ENCODE measurements at regions not wholly inside any gene's neighbourhood (a gene's known extent, or its start where the extent isn't known, plus 50 kb on each side); places are given as distances from the start of the nearest gene placed in this dataset.

DNA sequence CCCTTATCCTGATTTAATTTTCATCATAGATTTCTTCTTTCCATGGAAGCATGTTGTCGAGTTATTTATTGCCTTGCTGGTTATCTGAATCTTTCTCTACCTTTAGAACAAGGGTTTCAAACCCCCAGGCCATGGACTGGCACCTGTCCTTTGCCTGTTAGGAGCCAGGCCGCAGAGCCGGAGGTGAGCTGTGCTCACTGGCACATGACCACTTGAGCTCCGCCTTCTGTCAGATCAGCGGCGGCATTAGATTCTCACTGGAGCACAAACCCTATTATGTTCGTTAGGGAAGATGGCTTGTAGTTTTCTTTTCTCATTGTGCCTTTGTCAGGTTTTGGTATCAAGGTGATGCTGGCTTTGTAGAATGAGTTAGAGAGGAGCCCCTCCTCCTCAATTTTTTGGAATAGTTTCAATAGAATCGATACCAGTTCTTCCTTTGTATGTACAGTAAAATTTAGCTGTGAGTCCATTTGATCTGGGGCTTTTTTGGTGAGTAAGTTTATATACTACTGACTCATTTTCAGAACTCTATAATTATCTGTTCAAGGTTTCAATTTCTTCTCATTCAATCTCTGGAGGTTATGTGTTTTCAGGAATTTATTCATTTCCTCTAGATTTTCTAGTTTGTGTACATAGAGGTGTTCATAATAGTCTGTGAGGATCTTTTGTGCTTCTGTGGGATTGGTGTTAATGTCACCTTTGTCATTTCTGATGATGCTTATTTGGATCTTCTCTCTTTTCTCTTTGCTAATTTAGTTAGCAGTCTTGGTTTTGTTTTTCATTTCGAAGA is 668.0 kb upstream of the FAM98A start (continued):
- TF ChIP-seq JUND (IDR thresholded peaks at IDR 0.05; ENCODE audit: low read depth, low read length) (peak; percentile 76), MEF2B (IDR thresholded peaks at IDR 0.05; ENCODE audit: partially characterized antibody, poor library complexity, severe bottlenecking) (peak; percentile 74), NR2F1 (conservative IDR thresholded peaks at IDR 0.05) (0 out of 2 replicates have a peak, but pooled peaks have one; percentile 17), BHLHE40 (IDR thresholded peaks at IDR 0.05; ENCODE audit: borderline replicate concordance in 1 of 2, low read depth in 2 of 2, low read length in 1 of 2) (0 out of 4 replicates have a peak, but pooled peaks have one; percentile 32), IRF4 (IDR thresholded peaks at IDR 0.05; ENCODE audit: low read depth, low read length) (0 out of 2 replicates have a peak, but pooled peaks have one; percentile 23), RAD51 (IDR thresholded peaks at IDR 0.05) (no peak), IKZF1 (conservative IDR thresholded peaks at IDR 0.05) (peak; percentile 72), ETV6 (conservative IDR thresholded peaks at IDR 0.05 in 1 of 2, IDR thresholded peaks at IDR 0.05 in 1 of 2; ENCODE audit: borderline replicate concordance in 1 of 2, low read depth in 1 of 2) (no peak), NFYB (IDR thresholded peaks at IDR 0.05; ENCODE audit: insufficient read depth, low read depth, low read length) (no peak), ZNF217 (IDR thresholded peaks at IDR 0.05) (peak; percentile 93)

DNA sequence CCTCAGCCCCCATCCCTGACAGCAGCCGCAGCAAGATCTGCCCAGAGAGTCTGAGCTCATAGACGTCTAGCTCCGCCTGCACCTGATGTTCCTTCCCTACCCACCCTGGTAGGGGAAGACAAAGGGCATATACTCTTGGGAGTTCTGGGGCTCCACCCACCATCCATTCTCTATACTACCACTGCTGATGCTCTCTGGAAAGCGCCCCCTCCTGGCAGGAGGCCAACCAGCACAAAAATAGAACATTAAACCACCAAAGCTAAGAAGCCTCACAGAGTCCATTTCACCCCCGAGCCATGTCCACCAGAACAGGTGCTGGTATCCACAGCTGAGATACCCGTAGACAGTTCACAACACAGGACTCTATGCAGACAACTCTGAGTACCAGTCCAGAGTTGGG is 662.6 kb upstream of the FAM98A start:
- intact Hi-C loops (cut with micrococcal nuclease; ENCODE audit: unreplicated experiment) (loop anchor here (10.0 kb wide), 1 partner anchor 473 kb away; no protein-coding TSS in a partner anchor), in situ Hi-C loops (cut with MboI) (no loop called here)
- WGBS (ENCODE audit: insufficient coverage, insufficient replicate concordance, low lambda C conversion rate, missing lambda C conversion rate): 56% methylated on average over 6 of the region's 6 CpGs
- no peak overlapping the region for H3K4me3 ChIP-seq
- no peaks in the 10 kb centered on the region; the same call in 1 of the 2 replicates for H3K4me1 ChIP-seq (ENCODE audit: control insufficient read depth, insufficient read depth, low read length)
- DNase-seq (ENCODE audit: low read depth, low spot score) (no peak), FAIRE-seq (no peak), ATAC-seq (no peak)
- no peaks in the 10 kb centered on the region; the same call in 2 of the 3 replicates for H3K9me3 ChIP-seq (replicated peaks; ENCODE audit: control insufficient read depth, insufficient read depth, low read length)
- no peak overlapping the region for H3K4me2 ChIP-seq (ENCODE audit: control insufficient read depth, insufficient read depth)
- H3K27me3 ChIP-seq (replicated peaks in 1 of 2; ENCODE audit: control insufficient read depth in 2 of 2, insufficient read depth in 2 of 2, low read length in 1 of 2): no peaks in the 10 kb centered on the region
- H3K9ac ChIP-seq (ENCODE audit: control insufficient read depth, insufficient read depth, low read length): no peak overlapping the region
- no TSS peak for BruUV-seq (replicated peaks)
- no peaks in the 10 kb centered on the region for H3K36me3 ChIP-seq (ENCODE audit: control insufficient read depth in 2 of 2, insufficient read depth in 2 of 2, low read length in 1 of 2)
- SMC1A ChIA-PET (ENCODE audit: uncharacterized antibody, unreplicated experiment): no interaction called here
- CTCF ChIA-PET: no interaction called here
- no peak overlapping the region for H2AFZ ChIP-seq (ENCODE audit: control insufficient read depth, low read depth, low read length)
- POLR2A ChIA-PET: no interaction called here
- no peaks in the 10 kb centered on the region for H3K79me2 ChIP-seq (ENCODE audit: control insufficient read depth, insufficient read depth, low read length)
- RAD21 ChIA-PET (ENCODE audit: unreplicated experiment): no interaction called here
- H4K20me1 ChIP-seq (ENCODE audit: control insufficient read depth, insufficient read depth): no peaks in the 10 kb centered on the region
- no peak overlapping the region for H3K27ac ChIP-seq (ENCODE audit: control insufficient read depth, insufficient read depth)
- TF ChIP-seq, protein P1, sequence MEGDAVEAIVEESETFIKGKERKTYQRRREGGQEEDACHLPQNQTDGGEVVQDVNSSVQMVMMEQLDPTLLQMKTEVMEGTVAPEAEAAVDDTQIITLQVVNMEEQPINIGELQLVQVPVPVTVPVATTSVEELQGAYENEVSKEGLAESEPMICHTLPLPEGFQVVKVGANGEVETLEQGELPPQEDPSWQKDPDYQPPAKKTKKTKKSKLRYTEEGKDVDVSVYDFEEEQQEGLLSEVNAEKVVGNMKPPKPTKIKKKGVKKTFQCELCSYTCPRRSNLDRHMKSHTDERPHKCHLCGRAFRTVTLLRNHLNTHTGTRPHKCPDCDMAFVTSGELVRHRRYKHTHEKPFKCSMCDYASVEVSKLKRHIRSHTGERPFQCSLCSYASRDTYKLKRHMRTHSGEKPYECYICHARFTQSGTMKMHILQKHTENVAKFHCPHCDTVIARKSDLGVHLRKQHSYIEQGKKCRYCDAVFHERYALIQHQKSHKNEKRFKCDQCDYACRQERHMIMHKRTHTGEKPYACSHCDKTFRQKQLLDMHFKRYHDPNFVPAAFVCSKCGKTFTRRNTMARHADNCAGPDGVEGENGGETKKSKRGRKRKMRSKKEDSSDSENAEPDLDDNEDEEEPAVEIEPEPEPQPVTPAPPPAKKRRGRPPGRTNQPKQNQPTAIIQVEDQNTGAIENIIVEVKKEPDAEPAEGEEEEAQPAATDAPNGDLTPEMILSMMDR (IDR thresholded peaks at IDR 0.05 in 2 of 3, conservative IDR thresholded peaks at IDR 0.05 in 1 of 3; ENCODE audit: control insufficient read depth in 2 of 3, extremely low read depth in 1 of 3, insufficient read depth in 1 of 3, low read depth in 3 of 3, low read length in 3 of 3): no peak
- TF ChIP-seq, protein P2, sequence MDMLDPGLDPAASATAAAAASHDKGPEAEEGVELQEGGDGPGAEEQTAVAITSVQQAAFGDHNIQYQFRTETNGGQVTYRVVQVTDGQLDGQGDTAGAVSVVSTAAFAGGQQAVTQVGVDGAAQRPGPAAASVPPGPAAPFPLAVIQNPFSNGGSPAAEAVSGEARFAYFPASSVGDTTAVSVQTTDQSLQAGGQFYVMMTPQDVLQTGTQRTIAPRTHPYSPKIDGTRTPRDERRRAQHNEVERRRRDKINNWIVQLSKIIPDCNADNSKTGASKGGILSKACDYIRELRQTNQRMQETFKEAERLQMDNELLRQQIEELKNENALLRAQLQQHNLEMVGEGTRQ (IDR thresholded peaks at IDR 0.05; ENCODE audit: borderline replicate concordance, low read depth, low read length): no peak
- TF ChIP-seq PML (IDR thresholded peaks at IDR 0.05; ENCODE audit: low read length) (no peak), BCL3 (IDR thresholded peaks at IDR 0.05; ENCODE audit: borderline replicate concordance, insufficient read depth, low read depth, low read length, poor library complexity, severe bottlenecking) (no peak)
- TF ChIP-seq, protein P3, sequence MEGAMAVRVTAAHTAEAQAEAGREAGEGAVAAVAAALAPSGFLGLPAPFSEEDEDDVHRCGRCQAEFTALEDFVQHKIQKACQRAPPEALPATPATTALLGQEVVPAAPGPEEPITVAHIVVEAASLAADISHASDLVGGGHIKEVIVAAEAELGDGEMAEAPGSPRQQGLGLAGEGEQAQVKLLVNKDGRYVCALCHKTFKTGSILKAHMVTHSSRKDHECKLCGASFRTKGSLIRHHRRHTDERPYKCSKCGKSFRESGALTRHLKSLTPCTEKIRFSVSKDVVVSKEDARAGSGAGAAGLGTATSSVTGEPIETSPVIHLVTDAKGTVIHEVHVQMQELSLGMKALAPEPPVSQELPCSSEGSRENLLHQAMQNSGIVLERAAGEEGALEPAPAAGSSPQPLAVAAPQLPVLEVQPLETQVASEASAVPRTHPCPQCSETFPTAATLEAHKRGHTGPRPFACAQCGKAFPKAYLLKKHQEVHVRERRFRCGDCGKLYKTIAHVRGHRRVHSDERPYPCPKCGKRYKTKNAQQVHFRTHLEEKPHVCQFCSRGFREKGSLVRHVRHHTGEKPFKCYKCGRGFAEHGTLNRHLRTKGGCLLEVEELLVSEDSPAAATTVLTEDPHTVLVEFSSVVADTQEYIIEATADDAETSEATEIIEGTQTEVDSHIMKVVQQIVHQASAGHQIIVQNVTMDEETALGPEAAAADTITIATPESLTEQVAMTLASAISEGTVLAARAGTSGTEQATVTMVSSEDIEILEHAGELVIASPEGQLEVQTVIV (IDR thresholded peaks at IDR 0.05; ENCODE audit: borderline replicate concordance, partially characterized antibody): no peak

Measured in GM12878 (cell line).